GM18858 (cell line): ENCODE measurements at regions not wholly inside any gene's neighbourhood (a gene's known extent, or its start where the extent isn't known, plus 50 kb on each side); places are given as distances from the start of the nearest gene placed in this dataset.
"Not testable (repeated sequence)": the region's sequence is repeated elsewhere in the genome, so short reads cannot be mapped to it uniquely, and the experiment has no call there.

Source experiments
- ATAC-seq: cut with Tn5 transposase; IDR thresholded peaks from one replicate; pipeline ENCODE4 v1.9.1; 2021; ENCODE audit not compliant: unreplicated experiment

- ATAC-seq: peak; percentile 79
Observed at GRCh38 chrX:16067886-16068515, 55.4 kb upstream of the GRPR start.

GRCh38 chrX:16063921-16064320 lies 59.4 kb upstream of the GRPR start:
- ATAC-seq: no peak

GRCh38 chrX:16063141-16063540 lies 60.2 kb upstream of the GRPR start:
- ATAC-seq: no peak

- ATAC-seq: no peak
Observed at GRCh38 chrX:16061296-16061695, 62.1 kb upstream of the GRPR start.

- ATAC-seq: no peak
Observed at GRCh38 chrX:16060252-16060651, 63.1 kb upstream of the GRPR start.

- ATAC-seq: not testable (repeated sequence)
Observed at GRCh38 chrX:16049126-16049525, 74.2 kb upstream of the GRPR start.

- ATAC-seq: no peak
Observed at GRCh38 chrX:16042980-16043379, 80.4 kb upstream of the GRPR start.

GRCh38 chrX:16039834-16040233 lies 83.5 kb upstream of the GRPR start:
- no peak for ATAC-seq

GRCh38 chrX:16039363-16039762 lies 84.0 kb upstream of the GRPR start:
- ATAC-seq: no peak

GRCh38 chrX:16033331-16033730 lies 90.0 kb upstream of the GRPR start:
- ATAC-seq: no peak

GRCh38 chrX:16028576-16028975 lies 94.8 kb upstream of the GRPR start:
- no peak for ATAC-seq

GRCh38 chrX:16023790-16024734 lies 99.3 kb upstream of the GRPR start:
- peak; percentile 96 for ATAC-seq

- ATAC-seq: no peak
Observed at GRCh38 chrX:16022580-16023200, 100.7 kb upstream of the GRPR start.

GRCh38 chrX:16018291-16018690 lies 105.1 kb upstream of the GRPR start:
- no peak for ATAC-seq

- ATAC-seq: no peak
Observed at GRCh38 chrX:16014171-16014570, 109.2 kb upstream of the GRPR start.

GRCh38 chrX:16012250-16012649 lies 111.1 kb upstream of the GRPR start:
- no peak for ATAC-seq

GRCh38 chrX:16005917-16006316 lies 117.4 kb upstream of the GRPR start:
- no peak for ATAC-seq

- ATAC-seq: no peak
Observed at GRCh38 chrX:16002185-16002584, 121.2 kb upstream of the GRPR start.

GRCh38 chrX:15998350-15998749 lies 125.0 kb upstream of the GRPR start:
- ATAC-seq: no peak

GRCh38 chrX:15989716-15990115 lies 133.6 kb upstream of the GRPR start:
- no peak for ATAC-seq

GRCh38 chrX:15988661-15989603 lies 134.3 kb upstream of the AP1S2 start:
- ATAC-seq: no peak
